PC-9 (cell line): ENCODE measurements at regions not wholly inside any gene's neighbourhood (a gene's known extent, or its start where the extent isn't known, plus 50 kb on each side); places are given as distances from the start of the nearest gene placed in this dataset.

Experiments used
- EZH2 ChIP-seq: fragments of 200-600 bp; sonication (generic); IDR thresholded peaks from 2 replicates; pipeline ENCODE4 v1.8.0; 2017; ENCODE audit warnings: antibody characterized with exemption, low read depth
- TF ChIP-seq, protein P1 (sequence below): fragments of 200-600 bp; sonication (generic); conservative IDR thresholded peaks from 2 replicates; pipeline ENCODE4 v1.6.1; 2017; ENCODE audit warnings: mixed run types, antibody characterized with exemption, mild to moderate bottlenecking, moderate library complexity

DNA sequence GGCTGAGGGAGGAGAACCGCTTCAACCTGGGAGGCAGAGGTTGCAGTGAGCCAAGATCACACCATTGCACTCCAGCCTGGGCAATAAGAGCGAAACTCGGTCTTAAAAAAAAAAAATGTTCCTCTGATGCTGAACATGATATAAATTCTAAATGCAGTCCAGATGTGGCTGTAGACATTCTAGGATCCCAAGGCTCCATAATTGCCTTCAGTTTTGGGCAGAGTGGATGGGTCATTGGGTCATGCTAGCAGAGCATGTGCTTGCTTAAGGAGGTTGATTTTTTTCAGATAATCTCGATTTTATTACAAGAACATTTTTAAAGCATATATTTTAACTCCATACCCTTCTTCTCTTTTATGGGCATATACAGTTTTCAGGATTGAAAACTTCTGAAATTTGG, 112.0 kb downstream of the UTRN start:
- TF ChIP-seq, protein P1, sequence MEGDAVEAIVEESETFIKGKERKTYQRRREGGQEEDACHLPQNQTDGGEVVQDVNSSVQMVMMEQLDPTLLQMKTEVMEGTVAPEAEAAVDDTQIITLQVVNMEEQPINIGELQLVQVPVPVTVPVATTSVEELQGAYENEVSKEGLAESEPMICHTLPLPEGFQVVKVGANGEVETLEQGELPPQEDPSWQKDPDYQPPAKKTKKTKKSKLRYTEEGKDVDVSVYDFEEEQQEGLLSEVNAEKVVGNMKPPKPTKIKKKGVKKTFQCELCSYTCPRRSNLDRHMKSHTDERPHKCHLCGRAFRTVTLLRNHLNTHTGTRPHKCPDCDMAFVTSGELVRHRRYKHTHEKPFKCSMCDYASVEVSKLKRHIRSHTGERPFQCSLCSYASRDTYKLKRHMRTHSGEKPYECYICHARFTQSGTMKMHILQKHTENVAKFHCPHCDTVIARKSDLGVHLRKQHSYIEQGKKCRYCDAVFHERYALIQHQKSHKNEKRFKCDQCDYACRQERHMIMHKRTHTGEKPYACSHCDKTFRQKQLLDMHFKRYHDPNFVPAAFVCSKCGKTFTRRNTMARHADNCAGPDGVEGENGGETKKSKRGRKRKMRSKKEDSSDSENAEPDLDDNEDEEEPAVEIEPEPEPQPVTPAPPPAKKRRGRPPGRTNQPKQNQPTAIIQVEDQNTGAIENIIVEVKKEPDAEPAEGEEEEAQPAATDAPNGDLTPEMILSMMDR = no peak
- no peak for TF ChIP-seq EZH2
